IPS-20b (cell line): ENCODE measurements at regions not wholly inside any gene's neighbourhood (a gene's known extent, or its start where the extent isn't known, plus 50 kb on each side); places are given as distances from the start of the nearest gene placed in this dataset.

Experiments used
- H3K27ac ChIP-seq: one replicate; pipeline ENCODE4 v1.5.1; 2013; ENCODE audit warnings: low read length
- H3K27me3 ChIP-seq: 2 replicates; pipeline ENCODE4 v1.6.1; 2013; ENCODE audit warnings: mild to moderate bottlenecking, low read length, inconsistent platforms; ENCODE audit not compliant: insufficient read depth
- H3K36me3 ChIP-seq: 2 replicates; pipeline ENCODE4 v1.6.1; 2013; ENCODE audit warnings: low read depth, mild to moderate bottlenecking, inconsistent platforms, low read length, moderate library complexity; ENCODE audit not compliant: insufficient read depth
- H3K4me1 ChIP-seq: 2 replicates; pipeline ENCODE4 v1.6.1; 2013; ENCODE audit warnings: mild to moderate bottlenecking, control low read depth, inconsistent platforms, low read length, moderate library complexity; ENCODE audit not compliant: insufficient read depth
- H3K4me3 ChIP-seq: 2 replicates; pipeline ENCODE4 v1.5.1; 2013; ENCODE audit warnings: mild to moderate bottlenecking, low read length, inconsistent platforms
- H3K9ac ChIP-seq: 2 replicates; pipeline ENCODE4 v1.6.1; 2013; ENCODE audit warnings: low read depth, mild to moderate bottlenecking, inconsistent platforms, low read length, moderate library complexity
- H3K9me3 ChIP-seq: 2 replicates; pipeline ENCODE4 v1.6.1; 2013; ENCODE audit warnings: mild to moderate bottlenecking, low read depth, low read length, inconsistent platforms; ENCODE audit not compliant: insufficient read depth

GRCh38 chr15:73001840-73002239, 50.4 kb upstream of the NEO1 start:
- Histone ChIP-seq H3K36me3 (no peaks in the 10 kb centered on the region), H3K4me3 (no peak overlapping the region), H3K27ac (no peak overlapping the region), H3K9ac (no peak overlapping the region), H3K27me3 (no peaks in the 10 kb centered on the region), H3K4me1 (no peaks in the 10 kb centered on the region), H3K9me3 (no peaks in the 10 kb centered on the region)

- H3K27me3 ChIP-seq = no peaks in the 10 kb centered on the region
These were observed 52.0 kb upstream of the NEO1 start for GRCh38 chr15:73000293-73000692.

GRCh38 chr15:72999586-72999985, 52.7 kb upstream of the NEO1 start:
- Histone ChIP-seq H3K9ac (no peak overlapping the region), H3K27ac (no peak overlapping the region), H3K36me3 (no peaks in the 10 kb centered on the region), H3K4me1 (no peaks in the 10 kb centered on the region), H3K9me3 (no peaks in the 10 kb centered on the region), H3K27me3 (no peaks in the 10 kb centered on the region), H3K4me3 (no peak overlapping the region)

More at GRCh38 chr15:73000293-73000692, 52.0 kb upstream of the NEO1 start:
- Histone ChIP-seq H3K36me3 (no peaks in the 10 kb centered on the region), H3K4me3 (no peak overlapping the region), H3K27ac (no peak overlapping the region), H3K9me3 (no peaks in the 10 kb centered on the region), H3K4me1 (no peaks in the 10 kb centered on the region), H3K9ac (no peak overlapping the region)

- H3K9ac ChIP-seq = no peak overlapping the region
- H3K36me3 ChIP-seq = no peaks in the 10 kb centered on the region
- no peaks in the 10 kb centered on the region for H3K4me1 ChIP-seq
- no peak overlapping the region for H3K27ac ChIP-seq
- H3K27me3 ChIP-seq = no peaks in the 10 kb centered on the region
- no peaks in the 10 kb centered on the region for H3K9me3 ChIP-seq
- no peak overlapping the region for H3K4me3 ChIP-seq
These were observed 53.4 kb upstream of the NEO1 start for GRCh38 chr15:72998681-72999466.

GRCh38 chr15:72998226-72998625, 54.0 kb upstream of the NEO1 start:
- Histone ChIP-seq H3K4me1 (no peaks in the 10 kb centered on the region), H3K27me3 (no peaks in the 10 kb centered on the region), H3K27ac (no peak overlapping the region), H3K36me3 (no peaks in the 10 kb centered on the region), H3K9ac (no peak overlapping the region), H3K9me3 (no peaks in the 10 kb centered on the region), H3K4me3 (no peak overlapping the region)

GRCh38 chr15:72995849-72996248, 56.4 kb upstream of the NEO1 start:
- Histone ChIP-seq H3K4me3 (no peak overlapping the region), H3K36me3 (no peaks in the 10 kb centered on the region), H3K4me1 (no peaks in the 10 kb centered on the region), H3K9me3 (no peaks in the 10 kb centered on the region), H3K9ac (no peak overlapping the region), H3K27ac (no peak overlapping the region), H3K27me3 (no peaks in the 10 kb centered on the region)

GRCh38 chr15:72994534-72995177, 57.6 kb upstream of the NEO1 start:
- H3K9ac ChIP-seq = no peak overlapping the region
- no peaks in the 10 kb centered on the region for H3K36me3 ChIP-seq
- H3K4me1 ChIP-seq = no peaks in the 10 kb centered on the region
- no peaks in the 10 kb centered on the region for H3K27me3 ChIP-seq
- H3K4me3 ChIP-seq = no peak overlapping the region
- no peak overlapping the region for H3K27ac ChIP-seq
- H3K9me3 ChIP-seq = no peaks in the 10 kb centered on the region

GRCh38 chr15:72992841-72993252, 59.4 kb upstream of the NEO1 start:
- Histone ChIP-seq H3K9me3 (no peaks in the 10 kb centered on the region), H3K36me3 (no peaks in the 10 kb centered on the region), H3K4me3 (no peak overlapping the region), H3K27ac (no peak overlapping the region), H3K9ac (no peak overlapping the region), H3K27me3 (no peaks in the 10 kb centered on the region), H3K4me1 (no peaks in the 10 kb centered on the region)

- Histone ChIP-seq H3K4me3 (no peak overlapping the region), H3K9ac (no peak overlapping the region), H3K27ac (no peak overlapping the region), H3K4me1 (no peaks in the 10 kb centered on the region), H3K9me3 (no peaks in the 10 kb centered on the region), H3K27me3 (no peaks in the 10 kb centered on the region), H3K36me3 (no peaks in the 10 kb centered on the region)
These were observed 61.2 kb upstream of the NEO1 start for GRCh38 chr15:72991026-72991425.

- Histone ChIP-seq H3K9ac (no peak overlapping the region), H3K4me1 (no peaks in the 10 kb centered on the region), H3K36me3 (no peaks in the 10 kb centered on the region), H3K27ac (no peak overlapping the region), H3K4me3 (no peak overlapping the region), H3K9me3 (no peaks in the 10 kb centered on the region), H3K27me3 (no peaks in the 10 kb centered on the region)
These were observed 68.3 kb upstream of the NEO1 start for GRCh38 chr15:72983801-72984545.

GRCh38 chr15:72982714-72983113, 69.5 kb upstream of the NEO1 start:
- Histone ChIP-seq H3K9me3 (no peaks in the 10 kb centered on the region), H3K27ac (no peak overlapping the region), H3K27me3 (no peaks in the 10 kb centered on the region), H3K4me3 (no peak overlapping the region), H3K9ac (no peak overlapping the region), H3K36me3 (no peaks in the 10 kb centered on the region), H3K4me1 (no peaks in the 10 kb centered on the region)

GRCh38 chr15:72980661-72981060, 71.6 kb upstream of the NEO1 start:
- Histone ChIP-seq H3K27me3 (no peaks in the 10 kb centered on the region), H3K4me3 (no peak overlapping the region), H3K27ac (no peak overlapping the region), H3K9me3 (no peaks in the 10 kb centered on the region), H3K4me1 (no peaks in the 10 kb centered on the region), H3K36me3 (no peaks in the 10 kb centered on the region), H3K9ac (no peak overlapping the region)
